ENCODE measurements at regions not wholly inside any gene's neighbourhood (a gene's known extent, or its start where the extent isn't known, plus 50 kb on each side); places are given as distances from the start of the nearest gene placed in this dataset.

- Mint-ChIP-seq H3K27me3 (ENCODE audit: unreplicated experiment) (peaks cover 2% of the 10 kb centered on the region), H3K27ac (ENCODE audit: unreplicated experiment) (no peak overlapping the region), H3K4me1 (ENCODE audit: unreplicated experiment) (no peaks in the 10 kb centered on the region), H3K36me3 (ENCODE audit: low read depth, unreplicated experiment) (no peaks in the 10 kb centered on the region), H3K4me3 (ENCODE audit: unreplicated experiment) (no peak overlapping the region), H3K9me3 (ENCODE audit: unreplicated experiment) (no peaks in the 10 kb centered on the region)
- no peak for TF ChIP-seq CTCF (IDR thresholded peaks at IDR 0.05; ENCODE audit: unreplicated experiment)
- DNase-seq (ENCODE audit: low spot score): no peak
Measured at GRCh38 chr13:90899416-90899815, 448.1 kb upstream of the MIR17HG start.

GRCh38 chr13:90902255-90902654 is 445.2 kb upstream of the MIR17HG start:
- Mint-ChIP-seq H3K27ac (ENCODE audit: unreplicated experiment) (no peak overlapping the region), H3K9me3 (ENCODE audit: unreplicated experiment) (no peaks in the 10 kb centered on the region), H3K4me3 (ENCODE audit: unreplicated experiment) (no peak overlapping the region), H3K4me1 (ENCODE audit: unreplicated experiment) (no peaks in the 10 kb centered on the region), H3K27me3 (ENCODE audit: unreplicated experiment) (peaks cover 2% of the 10 kb centered on the region), H3K36me3 (ENCODE audit: low read depth, unreplicated experiment) (no peaks in the 10 kb centered on the region)
- no peak for TF ChIP-seq CTCF (IDR thresholded peaks at IDR 0.05; ENCODE audit: unreplicated experiment)
- DNase-seq (ENCODE audit: low spot score): no peak

GRCh38 chr13:90906554-90906953 is 440.9 kb upstream of the MIR17HG start:
- DNase-seq (ENCODE audit: low spot score): no peak
- Mint-ChIP-seq H3K27me3 (ENCODE audit: unreplicated experiment) (peaks cover 2% of the 10 kb centered on the region), H3K36me3 (ENCODE audit: low read depth, unreplicated experiment) (no peaks in the 10 kb centered on the region), H3K4me3 (ENCODE audit: unreplicated experiment) (no peak overlapping the region), H3K27ac (ENCODE audit: unreplicated experiment) (no peak overlapping the region), H3K4me1 (ENCODE audit: unreplicated experiment) (no peaks in the 10 kb centered on the region), H3K9me3 (ENCODE audit: unreplicated experiment) (no peaks in the 10 kb centered on the region)
- no peak for TF ChIP-seq CTCF (IDR thresholded peaks at IDR 0.05; ENCODE audit: unreplicated experiment)

- H3K9me3 Mint-ChIP-seq (ENCODE audit: unreplicated experiment): no peaks in the 10 kb centered on the region
- no peaks in the 10 kb centered on the region for H3K27me3 Mint-ChIP-seq (ENCODE audit: unreplicated experiment)
- no peak for TF ChIP-seq CTCF (IDR thresholded peaks at IDR 0.05; ENCODE audit: unreplicated experiment)
- no peak for DNase-seq (ENCODE audit: low spot score)
- H3K36me3 Mint-ChIP-seq (ENCODE audit: low read depth, unreplicated experiment): no peaks in the 10 kb centered on the region
- no peak overlapping the region for H3K4me3 Mint-ChIP-seq (ENCODE audit: unreplicated experiment)
- no peaks in the 10 kb centered on the region for H3K4me1 Mint-ChIP-seq (ENCODE audit: unreplicated experiment)
- no peak overlapping the region for H3K27ac Mint-ChIP-seq (ENCODE audit: unreplicated experiment)
Measured at GRCh38 chr13:90908792-90909191, 438.7 kb upstream of the MIR17HG start.

- H3K27ac Mint-ChIP-seq (ENCODE audit: unreplicated experiment): no peak overlapping the region
- DNase-seq (ENCODE audit: low spot score): no peak
- TF ChIP-seq CTCF (IDR thresholded peaks at IDR 0.05; ENCODE audit: unreplicated experiment): no peak
- H3K9me3 Mint-ChIP-seq (ENCODE audit: unreplicated experiment): no peaks in the 10 kb centered on the region
- H3K27me3 Mint-ChIP-seq (ENCODE audit: unreplicated experiment): no peaks in the 10 kb centered on the region
- H3K4me3 Mint-ChIP-seq (ENCODE audit: unreplicated experiment): no peak overlapping the region
- no peaks in the 10 kb centered on the region for H3K36me3 Mint-ChIP-seq (ENCODE audit: low read depth, unreplicated experiment)
- H3K4me1 Mint-ChIP-seq (ENCODE audit: unreplicated experiment): no peaks in the 10 kb centered on the region
Measured at GRCh38 chr13:90910018-90910639, 437.4 kb upstream of the MIR17HG start.
